ENCODE measurements at regions not wholly inside any gene's neighbourhood (a gene's known extent, or its start where the extent isn't known, plus 50 kb on each side); places are given as distances from the start of the nearest gene placed in this dataset.

GRCh38 chr9:73853549-73853948, 643.6 kb upstream of the RORB start:
- TF ChIP-seq CTCF (IDR thresholded peaks at IDR 0.05) (no peak), POLR2A (IDR thresholded peaks at IDR 0.05) (no peak)

Measured in testis (tissue), 2 donors.